Right atrium auricular region (tissue), 2 donors: ENCODE measurements at regions not wholly inside any gene's neighbourhood (a gene's known extent, or its start where the extent isn't known, plus 50 kb on each side); places are given as distances from the start of the nearest gene placed in this dataset.

Experiments
- DNase-seq: peaks from one replicate; pipeline ENCODE4 v3.0.0-alpha.2; 2019; ENCODE audit warnings: low spot score
- H3K27ac ChIP-seq, 2 donors: fragments of 200-600 bp; sonication (generic); 1 replicate in 1 of 2; 2 replicates in 1 of 2; pipeline ENCODE4 v1.5.1; 2016 to 2019
- H3K27me3 ChIP-seq, 2 donors: fragments of 200-600 bp; sonication (generic); one replicate each; pipeline versions ENCODE4 v1.5.1 to v1.6.0; 2017 to 2019
- H3K36me3 ChIP-seq: fragments of 200-600 bp; sonication (generic); one replicate; pipeline ENCODE4 v1.5.1; 2016
- H3K4me1 ChIP-seq, 2 donors: fragments of 200-600 bp; sonication (generic); one replicate each; pipeline versions ENCODE4 v1.5.1 to v1.6.0; 2017 to 2019
- H3K4me3 ChIP-seq, 2 donors: fragments of 200-600 bp; sonication (generic); 1 replicate in 1 of 2; 2 replicates in 1 of 2; pipeline ENCODE4 v1.5.1; 2017 to 2019; ENCODE audit warnings: mild to moderate bottlenecking in 1 of 2, moderate library complexity in 1 of 2
- H3K9me3 ChIP-seq, 2 donors: fragments of 200-600 bp; sonication (generic); one replicate each; pipeline ENCODE4 v1.5.1; 2019
- TF ChIP-seq, protein P1 (sequence below), 2 donors: fragments of 200-600 bp; sonication (generic); IDR thresholded peaks; one replicate each; pipeline ENCODE4 v1.5.1; 2019; ENCODE audit warnings: antibody characterized with exemption in 2 of 2

- no peak overlapping the region for H3K4me3 ChIP-seq
- no peaks in the 10 kb centered on the region for H3K4me1 ChIP-seq
- H3K27ac ChIP-seq = no peak overlapping the region
- TF ChIP-seq, protein P1, sequence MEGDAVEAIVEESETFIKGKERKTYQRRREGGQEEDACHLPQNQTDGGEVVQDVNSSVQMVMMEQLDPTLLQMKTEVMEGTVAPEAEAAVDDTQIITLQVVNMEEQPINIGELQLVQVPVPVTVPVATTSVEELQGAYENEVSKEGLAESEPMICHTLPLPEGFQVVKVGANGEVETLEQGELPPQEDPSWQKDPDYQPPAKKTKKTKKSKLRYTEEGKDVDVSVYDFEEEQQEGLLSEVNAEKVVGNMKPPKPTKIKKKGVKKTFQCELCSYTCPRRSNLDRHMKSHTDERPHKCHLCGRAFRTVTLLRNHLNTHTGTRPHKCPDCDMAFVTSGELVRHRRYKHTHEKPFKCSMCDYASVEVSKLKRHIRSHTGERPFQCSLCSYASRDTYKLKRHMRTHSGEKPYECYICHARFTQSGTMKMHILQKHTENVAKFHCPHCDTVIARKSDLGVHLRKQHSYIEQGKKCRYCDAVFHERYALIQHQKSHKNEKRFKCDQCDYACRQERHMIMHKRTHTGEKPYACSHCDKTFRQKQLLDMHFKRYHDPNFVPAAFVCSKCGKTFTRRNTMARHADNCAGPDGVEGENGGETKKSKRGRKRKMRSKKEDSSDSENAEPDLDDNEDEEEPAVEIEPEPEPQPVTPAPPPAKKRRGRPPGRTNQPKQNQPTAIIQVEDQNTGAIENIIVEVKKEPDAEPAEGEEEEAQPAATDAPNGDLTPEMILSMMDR (IDR thresholded peaks at IDR 0.05) = no peak
- H3K36me3 ChIP-seq = no peaks in the 10 kb centered on the region
- H3K9me3 ChIP-seq = no peaks in the 10 kb centered on the region
- DNase-seq = no peak
- H3K27me3 ChIP-seq = no peaks in the 10 kb centered on the region
These were observed 118.5 kb downstream of the ARL4A start for GRCh38 chr7:12805957-12806356.

DNA sequence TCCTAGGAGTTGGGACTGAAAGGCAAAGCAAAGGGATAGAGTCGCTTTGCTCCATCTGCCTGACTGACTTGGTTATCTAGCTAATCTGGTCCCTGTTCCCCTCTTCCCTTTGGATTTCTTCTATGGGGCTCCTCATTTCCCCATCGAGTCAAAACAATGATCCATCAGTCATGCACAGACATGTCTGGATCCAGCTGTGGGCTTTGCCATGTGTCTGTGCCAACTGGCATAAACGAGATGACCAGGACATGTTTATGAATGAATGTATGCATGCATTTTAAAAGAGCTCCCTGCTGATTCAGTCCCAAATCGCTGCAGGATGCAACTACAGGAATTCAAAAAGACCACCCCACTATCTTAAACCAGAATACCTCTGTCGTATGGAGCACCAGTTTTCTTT lies 122.0 kb downstream of the ARL4A start:
- H3K4me3 ChIP-seq = no peak overlapping the region
- no peak for DNase-seq
- no peak overlapping the region for H3K27ac ChIP-seq
- H3K27me3 ChIP-seq = no peaks in the 10 kb centered on the region
- no peaks in the 10 kb centered on the region for H3K9me3 ChIP-seq
- no peaks in the 10 kb centered on the region for H3K4me1 ChIP-seq
- TF ChIP-seq, protein P1 (IDR thresholded peaks at IDR 0.05) = no peak
- no peaks in the 10 kb centered on the region for H3K36me3 ChIP-seq

- H3K4me1 ChIP-seq = no peaks in the 10 kb centered on the region
- no peaks in the 10 kb centered on the region for H3K36me3 ChIP-seq
- TF ChIP-seq, protein P1 (IDR thresholded peaks at IDR 0.05) = no peak
- H3K27ac ChIP-seq = no peak overlapping the region
- no peaks in the 10 kb centered on the region for H3K27me3 ChIP-seq
- H3K4me3 ChIP-seq = no peak overlapping the region
- no peak for DNase-seq
- H3K9me3 ChIP-seq = no peaks in the 10 kb centered on the region
These were observed 124.7 kb downstream of the ARL4A start for GRCh38 chr7:12812111-12812510.

DNA sequence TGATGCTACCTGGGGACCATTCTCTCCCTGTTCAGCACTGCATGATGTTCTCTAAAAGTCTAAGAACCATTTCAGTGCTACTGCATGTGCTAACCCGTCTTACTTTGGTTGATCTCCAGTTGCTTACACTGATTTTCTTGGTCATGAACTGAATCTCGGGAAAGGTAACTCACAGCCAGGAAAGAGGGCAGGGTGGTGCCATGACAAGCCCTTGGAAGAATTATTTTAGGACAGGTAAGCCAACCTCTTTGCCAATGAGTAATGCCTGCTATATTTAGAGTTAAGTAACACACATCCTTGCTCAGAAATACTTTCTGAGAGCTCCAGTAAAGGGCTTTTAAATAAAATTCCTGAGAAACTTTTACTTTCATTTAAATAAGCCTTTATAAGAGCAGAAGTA lies 126.7 kb downstream of the ARL4A start:
- Histone ChIP-seq H3K4me1 (no peaks in the 10 kb centered on the region), H3K36me3 (no peaks in the 10 kb centered on the region), H3K27me3 (no peaks in the 10 kb centered on the region), H3K27ac (no peak overlapping the region), H3K9me3 (no peaks in the 10 kb centered on the region), H3K4me3 (no peak overlapping the region)
- DNase-seq = no peak
- TF ChIP-seq, protein P1 (IDR thresholded peaks at IDR 0.05) = no peak

DNA sequence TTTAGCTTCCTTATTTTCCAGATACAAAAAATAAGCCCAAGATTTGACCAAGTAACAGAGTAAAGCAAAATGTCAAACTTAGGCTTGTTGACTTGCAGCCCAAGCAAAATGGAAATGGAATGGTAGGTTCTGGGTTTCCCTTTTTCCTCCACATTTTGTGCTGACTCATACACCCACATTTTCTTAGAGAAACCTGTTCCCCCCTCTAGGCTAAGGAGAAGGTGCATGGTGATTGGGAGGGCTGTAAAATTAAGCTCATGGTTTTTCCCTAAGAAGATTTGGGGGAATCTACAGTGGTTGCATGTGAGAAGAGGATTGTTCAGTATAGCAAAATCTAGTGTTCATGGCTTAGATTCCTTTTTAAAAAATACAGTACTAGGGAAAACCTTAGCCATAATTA lies 127.4 kb downstream of the ARL4A start:
- no peaks in the 10 kb centered on the region for H3K36me3 ChIP-seq
- no peaks in the 10 kb centered on the region for H3K27me3 ChIP-seq
- no peak for DNase-seq
- no peaks in the 10 kb centered on the region for H3K9me3 ChIP-seq
- no peaks in the 10 kb centered on the region for H3K4me1 ChIP-seq
- TF ChIP-seq, protein P1 (IDR thresholded peaks at IDR 0.05) = no peak
- H3K4me3 ChIP-seq = no peak overlapping the region
- H3K27ac ChIP-seq = no peak overlapping the region

DNA sequence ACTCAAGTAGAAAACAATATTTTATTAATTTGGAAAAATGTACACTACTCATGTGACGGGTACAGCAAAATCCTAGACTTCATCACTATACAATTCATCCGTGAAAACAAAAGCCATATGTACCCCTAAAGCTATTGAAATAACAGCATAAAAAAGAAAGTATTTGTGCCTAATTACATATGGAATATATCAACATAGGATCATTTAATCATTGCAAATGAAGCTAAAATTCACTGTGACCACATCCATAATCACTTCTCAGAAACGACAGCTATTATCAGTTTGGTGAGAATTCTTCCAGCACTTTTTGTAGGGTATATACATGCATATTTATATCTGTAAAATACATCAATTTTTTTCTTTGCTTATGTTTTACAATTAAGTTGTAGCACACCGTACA lies 128.0 kb downstream of the ARL4A start:
- Histone ChIP-seq H3K4me3 (no peak overlapping the region), H3K9me3 (no peaks in the 10 kb centered on the region), H3K27me3 (no peaks in the 10 kb centered on the region), H3K4me1 (no peaks in the 10 kb centered on the region), H3K27ac (no peak overlapping the region), H3K36me3 (no peaks in the 10 kb centered on the region)
- TF ChIP-seq, protein P1 (IDR thresholded peaks at IDR 0.05) = no peak
- no peak for DNase-seq
